HG03565 (cell line): ENCODE measurements at regions not wholly inside any gene's neighbourhood (a gene's known extent, or its start where the extent isn't known, plus 50 kb on each side); places are given as distances from the start of the nearest gene placed in this dataset.

Experiments used
- ATAC-seq: cut with Tn5 transposase; IDR thresholded peaks from one replicate; pipeline ENCODE4 v1.9.1; 2021; ENCODE audit warnings: mild to moderate bottlenecking, moderate library complexity; ENCODE audit not compliant: unreplicated experiment

GRCh38 chr7:136189506-136189998 is 212.4 kb upstream of the MTPN start:
- no peak for ATAC-seq

- no peak for ATAC-seq
Measured at GRCh38 chr7:136186281-136186680, 209.1 kb upstream of the MTPN start.

DNA sequence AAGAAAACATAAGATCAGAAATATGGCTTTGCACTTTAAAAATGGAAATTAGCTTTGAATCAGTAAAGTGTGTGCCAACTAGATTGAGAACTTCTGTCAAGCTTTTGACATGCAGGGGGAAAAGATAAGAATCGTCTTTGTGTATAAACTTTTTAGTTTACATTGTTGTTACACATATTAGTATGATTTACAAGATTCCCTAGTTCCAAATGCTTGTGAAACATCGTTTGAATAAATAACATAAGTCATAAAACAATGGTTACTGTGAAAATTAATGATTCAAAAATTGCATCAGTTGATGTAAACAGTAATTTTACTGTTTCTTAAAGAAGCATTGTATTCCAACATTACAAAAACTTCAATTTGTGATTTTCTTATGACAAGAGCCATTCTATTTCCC is 207.6 kb upstream of the MTPN start:
- no peak for ATAC-seq

DNA sequence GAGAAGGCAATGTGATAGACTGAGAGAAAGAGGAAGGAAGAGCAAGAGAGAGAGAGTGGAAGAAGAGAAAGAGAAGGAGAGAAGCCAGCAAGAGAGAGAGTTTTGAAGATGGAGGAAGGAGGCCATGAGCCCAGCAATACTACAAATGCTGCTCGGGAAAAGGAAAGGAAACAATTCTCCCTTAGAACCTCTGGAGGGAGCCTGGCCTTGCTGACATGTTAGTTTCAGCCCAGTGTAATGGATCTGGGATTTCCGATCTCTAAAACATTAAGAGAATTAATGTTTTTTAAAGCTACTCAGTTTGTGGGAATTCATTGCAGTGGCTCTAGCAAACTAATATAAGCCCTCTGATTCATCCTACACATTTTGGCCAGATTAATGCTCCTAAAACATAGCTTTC is 206.8 kb upstream of the MTPN start:
- ATAC-seq, result no peak

DNA sequence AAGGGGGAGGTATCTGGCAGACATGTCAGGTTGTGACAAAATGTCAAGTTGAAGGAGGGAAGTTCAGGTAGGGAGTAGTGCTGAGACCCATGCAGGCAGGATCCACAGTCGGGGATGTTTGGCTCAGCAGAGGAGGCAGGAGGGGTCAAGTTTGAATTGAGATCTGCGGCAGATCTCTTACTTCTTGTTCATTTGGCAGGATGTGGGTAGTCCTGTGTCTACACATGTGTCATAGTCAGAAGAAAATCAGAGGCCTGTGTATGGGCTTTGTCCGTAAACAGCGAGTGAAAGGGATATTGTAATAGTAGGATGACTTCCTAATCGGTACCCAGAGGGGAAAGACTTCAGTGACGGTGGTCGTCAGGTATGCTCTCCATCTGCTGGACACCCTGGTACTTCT is 203.8 kb upstream of the MTPN start:
- no peak for ATAC-seq

- no peak for ATAC-seq
Measured at GRCh38 chr7:136179851-136180721, 202.9 kb upstream of the MTPN start.

GRCh38 chr7:136179154-136179553 is 202.0 kb upstream of the MTPN start:
- no peak for ATAC-seq

DNA sequence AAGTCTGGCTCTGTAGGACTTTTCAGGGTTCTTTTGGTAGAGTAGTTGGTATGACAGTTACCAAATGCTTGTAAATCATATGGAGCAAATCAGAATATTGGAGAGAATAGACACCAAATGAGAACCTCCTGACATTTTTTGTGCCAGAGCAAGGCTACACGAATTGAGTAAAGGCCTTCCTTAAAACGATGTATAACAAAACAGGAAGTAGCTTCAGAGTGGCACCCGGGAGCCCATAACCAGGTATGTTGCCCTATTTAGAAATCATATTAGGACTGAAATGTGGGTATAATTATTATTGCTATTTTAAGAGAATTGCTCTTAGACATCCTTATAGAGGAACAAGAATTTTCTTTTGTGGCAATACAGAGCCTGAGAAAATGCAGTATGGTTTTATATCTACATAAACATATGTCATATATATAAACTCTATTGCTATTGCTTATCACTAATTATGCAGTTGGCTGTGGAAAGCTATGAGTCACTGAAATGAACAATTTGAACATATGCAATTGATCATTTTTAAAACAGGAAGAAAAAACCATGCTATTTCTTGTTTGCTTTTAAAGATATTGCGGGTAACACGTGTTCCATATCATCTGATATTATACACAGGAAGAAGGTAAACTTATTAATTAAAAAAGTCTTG is 197.4 kb upstream of the MTPN start:
- ATAC-seq, result no peak

- ATAC-seq, result no peak
Measured at GRCh38 chr7:136173874-136174273, 196.7 kb upstream of the MTPN start.

DNA sequence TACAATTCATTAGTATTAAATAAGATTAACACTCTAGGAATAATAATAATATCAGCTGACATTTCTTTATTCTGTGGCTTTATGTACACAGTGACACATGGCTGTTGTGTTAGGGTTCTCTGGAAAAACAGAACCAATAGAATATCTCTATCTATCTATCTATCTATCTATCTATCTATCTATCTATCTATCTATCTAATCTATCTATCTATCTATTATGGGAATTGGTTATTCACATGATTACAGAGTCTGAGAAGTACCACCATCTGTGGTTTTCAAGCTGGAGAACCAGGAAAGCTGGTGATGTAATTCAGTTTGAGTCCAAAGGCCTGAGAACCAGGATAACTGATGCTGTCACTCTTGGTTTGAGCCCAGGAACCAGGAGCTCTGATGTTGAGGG is 194.1 kb upstream of the MTPN start:
- ATAC-seq, result no peak

- ATAC-seq, result no peak
Measured at GRCh38 chr7:136168821-136169220, 191.7 kb upstream of the MTPN start.

DNA sequence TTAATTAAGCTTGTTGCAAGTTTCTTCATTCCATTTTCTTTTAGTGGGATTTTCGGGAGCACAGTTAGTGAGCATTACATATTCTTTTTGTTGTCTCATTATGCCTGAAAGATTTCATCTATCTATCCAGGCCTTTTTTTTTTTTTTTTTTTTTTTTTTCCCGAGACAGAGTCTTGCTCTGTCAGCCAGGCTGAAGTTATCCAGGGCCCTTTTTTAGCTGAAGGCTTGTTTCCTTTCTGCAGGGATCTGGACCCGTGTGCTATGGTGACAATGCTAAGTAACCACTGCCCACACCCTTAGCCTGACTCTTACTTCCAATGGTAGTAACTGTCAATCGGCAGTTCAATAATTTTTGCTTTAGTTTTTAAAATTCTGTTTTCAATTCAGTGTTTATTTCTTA is 190.8 kb upstream of the MTPN start:
- ATAC-seq, result no peak

DNA sequence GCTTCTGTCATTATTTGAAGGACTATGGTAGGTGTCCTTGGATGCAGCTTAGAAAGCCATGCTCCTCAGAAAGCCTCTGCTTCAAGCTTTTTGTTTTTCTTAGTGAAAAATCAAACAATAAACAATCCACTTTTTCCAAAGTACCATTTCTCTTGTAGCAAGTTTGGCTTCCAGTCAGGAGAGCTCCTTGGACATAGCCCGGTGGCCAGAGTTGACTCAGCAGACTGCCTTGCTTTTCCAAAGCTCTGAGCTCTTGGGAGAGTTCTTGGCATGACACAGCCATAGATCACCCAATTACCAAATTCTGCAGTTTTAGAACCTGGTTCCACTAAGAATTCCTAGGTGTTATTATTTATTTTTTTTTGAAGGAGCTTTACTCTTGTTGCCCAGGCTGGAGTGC is 189.4 kb upstream of the MTPN start:
- no peak for ATAC-seq

- no peak for ATAC-seq
Measured at GRCh38 chr7:136163340-136163801, 186.2 kb upstream of the MTPN start.

DNA sequence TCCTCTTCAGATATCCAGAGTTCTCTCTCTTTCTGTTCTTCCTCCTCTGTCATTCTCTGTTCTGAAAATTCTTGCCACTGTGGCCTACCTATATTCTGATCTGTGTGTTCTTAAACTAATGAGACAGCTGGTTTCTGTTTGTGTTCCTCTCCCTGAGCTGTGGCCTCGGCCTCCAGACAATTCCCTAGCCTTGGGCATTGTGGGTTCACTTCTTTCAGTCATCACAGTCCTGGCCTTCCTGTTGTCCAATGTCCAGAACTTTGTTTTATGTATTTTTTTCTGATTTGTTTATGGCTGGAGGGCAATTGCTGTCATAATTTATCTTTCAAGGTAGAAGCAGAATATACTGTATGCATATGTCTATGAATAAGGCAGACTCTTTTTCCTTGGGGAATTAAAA is 173.2 kb upstream of the MTPN start:
- ATAC-seq, result no peak

- ATAC-seq, result no peak
Measured at GRCh38 chr7:136148920-136149319, 171.8 kb upstream of the MTPN start.

DNA sequence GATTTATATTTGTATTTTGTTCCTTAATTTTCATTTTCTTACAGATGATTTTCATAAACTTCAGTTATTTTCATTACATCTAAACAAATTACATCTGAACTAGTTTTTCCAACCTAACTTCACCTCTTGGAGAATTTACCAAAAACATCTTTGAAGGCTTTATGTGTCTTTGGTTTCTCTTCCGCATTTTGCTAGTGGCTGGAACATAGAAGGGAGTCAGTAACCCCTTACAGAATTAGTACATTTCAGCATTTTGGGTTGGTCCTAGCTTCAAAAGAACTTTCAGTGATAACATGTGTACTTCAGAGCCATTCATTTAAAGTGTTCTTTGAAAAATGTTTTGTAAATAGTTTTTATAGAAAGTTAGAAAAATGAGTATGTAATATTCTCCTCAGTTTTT is 169.8 kb upstream of the MTPN start:
- ATAC-seq, result no peak

DNA sequence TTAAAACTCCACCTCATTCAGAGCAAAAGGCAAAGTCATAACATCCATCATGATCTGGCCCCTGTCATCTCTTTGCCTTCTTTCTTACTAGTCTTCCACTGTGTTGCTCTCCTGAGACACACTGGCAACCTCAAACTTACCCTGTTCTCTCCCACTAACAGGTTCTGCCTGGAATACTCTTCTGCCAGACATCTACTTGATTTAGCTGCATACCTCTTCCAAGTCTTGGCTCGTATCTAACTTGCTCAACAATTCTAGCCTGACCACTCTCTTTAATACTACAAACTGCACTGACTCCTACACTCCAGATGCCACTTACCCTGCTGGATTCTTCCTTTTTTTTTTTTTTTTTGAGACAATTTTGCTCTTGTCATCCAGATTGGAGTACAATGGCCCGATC is 167.0 kb upstream of the MTPN start:
- no peak for ATAC-seq

- no peak for ATAC-seq
Measured at GRCh38 chr7:136143271-136143670, 166.1 kb upstream of the MTPN start.

- ATAC-seq, result no peak
Measured at GRCh38 chr7:136142583-136142982, 165.4 kb upstream of the MTPN start.

DNA sequence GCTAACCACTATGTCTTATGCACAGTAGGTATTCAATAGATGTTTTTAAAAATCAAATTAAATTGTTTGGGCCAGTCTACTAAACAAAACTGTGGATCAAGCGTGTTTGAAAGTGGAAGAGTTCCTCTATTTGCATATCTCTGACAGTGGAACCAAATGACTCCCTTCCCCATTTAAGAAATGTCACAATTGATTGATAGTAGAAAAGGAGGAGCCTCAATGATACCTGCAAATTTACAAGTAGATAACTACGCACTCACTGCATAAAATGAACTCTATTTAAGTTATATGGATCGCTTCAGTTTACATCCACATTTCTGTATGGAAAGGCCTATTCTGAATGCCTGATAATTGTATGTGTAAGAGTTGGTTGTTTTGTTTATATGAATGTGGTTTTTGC is 163.3 kb upstream of the MTPN start:
- no peak for ATAC-seq

GRCh38 chr7:136139417-136139816 is 162.3 kb upstream of the MTPN start:
- no peak for ATAC-seq
